Dendritic cell treated with granulocyte-macrophage colony-stimulating factor and Interleukin-4, amounts not matched to agents 40 ng/mL and 50 ng/mL, for 4 days (primary cell): ENCODE measurements at regions not wholly inside any gene's neighbourhood (a gene's known extent, or its start where the extent isn't known, plus 50 kb on each side); places are given as distances from the start of the nearest gene placed in this dataset.
A peak's percentile ranks its signal among the peaks of the same experiment; 100 is the strongest.

Experiments used
- H3K27ac Mint-ChIP-seq: one replicate; pipeline ENCODE4 v1.8.0; 2022; ENCODE audit warnings: mild to moderate bottlenecking, mixed read lengths
- H3K27me3 Mint-ChIP-seq: one replicate; pipeline ENCODE4 v1.8.0; 2022; ENCODE audit warnings: mild to moderate bottlenecking, mixed read lengths
- H3K36me3 Mint-ChIP-seq: one replicate; pipeline ENCODE4 v1.8.0; 2022; ENCODE audit warnings: low read depth, mixed read lengths
- H3K4me1 Mint-ChIP-seq: one replicate; pipeline ENCODE4 v1.8.0; 2022; ENCODE audit warnings: low read depth, mixed read lengths
- H3K4me3 Mint-ChIP-seq: one replicate; pipeline ENCODE4 v1.8.0; 2022; ENCODE audit warnings: mild to moderate bottlenecking, moderate library complexity, mixed read lengths
- H3K9me3 Mint-ChIP-seq: one replicate; pipeline ENCODE4 v1.8.0; 2022; ENCODE audit warnings: mixed read lengths
- intact Hi-C: fragments of 100-400 bp; cut with micrococcal nuclease; formaldehyde crosslinking; loops from one replicate; pipeline ENCODE4 v1.15.0; 2022

GRCh38 chr3:99551520-99551919, 86.9 kb upstream of the COL8A1 start:
- no peak overlapping the region for H3K4me3 Mint-ChIP-seq
- no peaks in the 10 kb centered on the region for H3K4me1 Mint-ChIP-seq
- H3K36me3 Mint-ChIP-seq: no peaks in the 10 kb centered on the region
- H3K9me3 Mint-ChIP-seq: peaks cover 8% of the 10 kb centered on the region
- intact Hi-C loops: no loop called here
- H3K27me3 Mint-ChIP-seq: no peaks in the 10 kb centered on the region
- no peak overlapping the region for H3K27ac Mint-ChIP-seq

GRCh38 chr3:99549957-99550603, 88.3 kb upstream of the COL8A1 start:
- no peak overlapping the region for H3K4me3 Mint-ChIP-seq
- H3K36me3 Mint-ChIP-seq: no peaks in the 10 kb centered on the region
- peaks cover 8% of the 10 kb centered on the region for H3K9me3 Mint-ChIP-seq
- intact Hi-C loops: no loop called here
- H3K27ac Mint-ChIP-seq: no peak overlapping the region
- H3K4me1 Mint-ChIP-seq: no peaks in the 10 kb centered on the region
- no peaks in the 10 kb centered on the region for H3K27me3 Mint-ChIP-seq

GRCh38 chr3:99549220-99549619, 89.2 kb upstream of the COL8A1 start:
- no peak overlapping the region for H3K4me3 Mint-ChIP-seq

GRCh38 chr3:99548674-99549073, 89.7 kb upstream of the COL8A1 start:
- Mint-ChIP-seq H3K27ac (no peak overlapping the region), H3K4me3 (no peak overlapping the region), H3K9me3 (no peaks in the 10 kb centered on the region), H3K27me3 (no peaks in the 10 kb centered on the region), H3K36me3 (no peaks in the 10 kb centered on the region), H3K4me1 (no peaks in the 10 kb centered on the region)
- intact Hi-C loops: no loop called here

More at GRCh38 chr3:99549220-99549619, 89.2 kb upstream of the COL8A1 start:
- no peaks in the 10 kb centered on the region for H3K4me1 Mint-ChIP-seq
- H3K9me3 Mint-ChIP-seq: peaks cover 3% of the 10 kb centered on the region
- no peak overlapping the region for H3K27ac Mint-ChIP-seq
- H3K36me3 Mint-ChIP-seq: no peaks in the 10 kb centered on the region
- intact Hi-C loops: no loop called here
- no peaks in the 10 kb centered on the region for H3K27me3 Mint-ChIP-seq

GRCh38 chr3:99545941-99546580, 92.3 kb upstream of the COL8A1 start:
- intact Hi-C loops: no loop called here
- H3K9me3 Mint-ChIP-seq: no peaks in the 10 kb centered on the region
- H3K27ac Mint-ChIP-seq: no peak overlapping the region
- no peaks in the 10 kb centered on the region for H3K36me3 Mint-ChIP-seq
- H3K27me3 Mint-ChIP-seq: no peaks in the 10 kb centered on the region
- H3K4me3 Mint-ChIP-seq: no peak overlapping the region
- H3K4me1 Mint-ChIP-seq: no peaks in the 10 kb centered on the region

GRCh38 chr3:99544786-99545281, 93.6 kb upstream of the COL8A1 start:
- no peaks in the 10 kb centered on the region for H3K9me3 Mint-ChIP-seq
- H3K4me3 Mint-ChIP-seq: no peak overlapping the region
- H3K4me1 Mint-ChIP-seq: no peaks in the 10 kb centered on the region
- H3K27ac Mint-ChIP-seq: no peak overlapping the region
- intact Hi-C loops: no loop called here
- H3K27me3 Mint-ChIP-seq: no peaks in the 10 kb centered on the region
- no peaks in the 10 kb centered on the region for H3K36me3 Mint-ChIP-seq

- Mint-ChIP-seq H3K9me3 (no peaks in the 10 kb centered on the region), H3K4me1 (no peaks in the 10 kb centered on the region), H3K27ac (no peak overlapping the region), H3K4me3 (no peak overlapping the region), H3K27me3 (no peaks in the 10 kb centered on the region), H3K36me3 (no peaks in the 10 kb centered on the region)
- intact Hi-C loops: no loop called here
These were observed 94.6 kb upstream of the COL8A1 start for GRCh38 chr3:99543796-99544195.

- H3K27me3 Mint-ChIP-seq: no peaks in the 10 kb centered on the region
These were observed 95.5 kb upstream of the COL8A1 start for GRCh38 chr3:99542767-99543518.

GRCh38 chr3:99541181-99541580, 97.2 kb upstream of the COL8A1 start:
- H3K9me3 Mint-ChIP-seq: no peaks in the 10 kb centered on the region

More at GRCh38 chr3:99542767-99543518, 95.5 kb upstream of the COL8A1 start:
- no peak overlapping the region for H3K27ac Mint-ChIP-seq
- no peaks in the 10 kb centered on the region for H3K4me1 Mint-ChIP-seq
- H3K36me3 Mint-ChIP-seq: no peaks in the 10 kb centered on the region
- no peaks in the 10 kb centered on the region for H3K9me3 Mint-ChIP-seq
- intact Hi-C loops: no loop called here
- H3K4me3 Mint-ChIP-seq: no peak overlapping the region

GRCh38 chr3:99537416-99537815, 101.0 kb upstream of the COL8A1 start:
- Mint-ChIP-seq H3K4me1 (peaks cover 12% of the 10 kb centered on the region), H3K9me3 (no peaks in the 10 kb centered on the region), H3K36me3 (no peaks in the 10 kb centered on the region), H3K4me3 (no peak overlapping the region), H3K27ac (no peak overlapping the region), H3K27me3 (no peaks in the 10 kb centered on the region)
- intact Hi-C loops: no loop called here

More at GRCh38 chr3:99541181-99541580, 97.2 kb upstream of the COL8A1 start:
- intact Hi-C loops: no loop called here
- no peaks in the 10 kb centered on the region for H3K36me3 Mint-ChIP-seq
- H3K4me3 Mint-ChIP-seq: no peak overlapping the region
- no peaks in the 10 kb centered on the region for H3K27me3 Mint-ChIP-seq
- H3K27ac Mint-ChIP-seq: no peak overlapping the region
- no peaks in the 10 kb centered on the region for H3K4me1 Mint-ChIP-seq

GRCh38 chr3:99536555-99537314, 101.7 kb upstream of the COL8A1 start:
- H3K27ac Mint-ChIP-seq: no peak overlapping the region
- intact Hi-C loops: no loop called here
- no peaks in the 10 kb centered on the region for H3K36me3 Mint-ChIP-seq
- H3K9me3 Mint-ChIP-seq: no peaks in the 10 kb centered on the region
- no peak overlapping the region for H3K4me3 Mint-ChIP-seq
- H3K27me3 Mint-ChIP-seq: no peaks in the 10 kb centered on the region
- H3K4me1 Mint-ChIP-seq: peaks cover 12% of the 10 kb centered on the region

- H3K9me3 Mint-ChIP-seq: no peaks in the 10 kb centered on the region
- H3K4me1 Mint-ChIP-seq: peaks cover 12% of the 10 kb centered on the region
- no peaks in the 10 kb centered on the region for H3K36me3 Mint-ChIP-seq
- no peaks in the 10 kb centered on the region for H3K27me3 Mint-ChIP-seq
- H3K27ac Mint-ChIP-seq: peak overlapping the region; percentile 65
- no peak overlapping the region for H3K4me3 Mint-ChIP-seq
- intact Hi-C loops: loop anchor here (5.0 kb wide), 2 partner anchors 513 to 718 kb away; no protein-coding TSS in a partner anchor
These were observed 103.3 kb upstream of the COL8A1 start for GRCh38 chr3:99534951-99535704.

- intact Hi-C loops: loop anchor here (1.0 to 5.0 kb wide), 3 partner anchors 33 to 715 kb away; no protein-coding TSS in a partner anchor
- Mint-ChIP-seq H3K27ac (no peak overlapping the region), H3K4me3 (no peak overlapping the region), H3K27me3 (no peaks in the 10 kb centered on the region), H3K9me3 (no peaks in the 10 kb centered on the region), H3K4me1 (peaks cover 12% of the 10 kb centered on the region), H3K36me3 (no peaks in the 10 kb centered on the region)
These were observed 106.1 kb upstream of the COL8A1 start for GRCh38 chr3:99532246-99532645.
